HEK293T (cell line): ENCODE measurements at regions not wholly inside any gene's neighbourhood (a gene's known extent, or its start where the extent isn't known, plus 50 kb on each side); places are given as distances from the start of the nearest gene placed in this dataset.

Source experiments
- BHLHE40 ChIP-seq: fragments of 450-650 bp; IDR thresholded peaks from 2 replicates; pipeline ENCODE4 v1.6.1; 2016; ENCODE audit warnings: mild to moderate bottlenecking, moderate library complexity, borderline replicate concordance
- FOXM1 ChIP-seq: fragments of 450-650 bp; IDR thresholded peaks from 2 replicates; pipeline ENCODE4 v1.6.1; 2017; ENCODE audit warnings: mild to moderate bottlenecking, borderline replicate concordance
- HDGF ChIP-seq: fragments of 450-650 bp; IDR thresholded peaks from 2 replicates; pipeline ENCODE4 v1.6.1; 2017; ENCODE audit warnings: antibody characterized with exemption, borderline replicate concordance
- LEF1 ChIP-seq: fragments of 450-650 bp; IDR thresholded peaks from 2 replicates; pipeline ENCODE4 v1.6.1; 2017; ENCODE audit warnings: mild to moderate bottlenecking, borderline replicate concordance
- PKNOX1 ChIP-seq: fragments of 450-650 bp; IDR thresholded peaks from 2 replicates; pipeline ENCODE4 v1.6.1; 2016

- TF ChIP-seq PKNOX1 (no peak), FOXM1 (no peak), LEF1 (no peak), BHLHE40 (no peak), HDGF (no peak)
These were observed 485.6 kb upstream of the SPRED2 start for GRCh38 chr2:65917986-65918385.
